GM12891 (cell line): ENCODE measurements at regions not wholly inside any gene's neighbourhood (a gene's known extent, or its start where the extent isn't known, plus 50 kb on each side); places are given as distances from the start of the nearest gene placed in this dataset.

Experiments used
- POLR2A ChIP-seq: IDR thresholded peaks from 2 replicates; pipeline ENCODE4 v1.6.1; 2011; ENCODE audit warnings: low read depth, low read length, control low read depth
- POLR2AphosphoS5 ChIP-seq: IDR thresholded peaks from 2 replicates; pipeline ENCODE4 v1.6.1; 2011; ENCODE audit warnings: low read depth, low read length, control low read depth

DNA sequence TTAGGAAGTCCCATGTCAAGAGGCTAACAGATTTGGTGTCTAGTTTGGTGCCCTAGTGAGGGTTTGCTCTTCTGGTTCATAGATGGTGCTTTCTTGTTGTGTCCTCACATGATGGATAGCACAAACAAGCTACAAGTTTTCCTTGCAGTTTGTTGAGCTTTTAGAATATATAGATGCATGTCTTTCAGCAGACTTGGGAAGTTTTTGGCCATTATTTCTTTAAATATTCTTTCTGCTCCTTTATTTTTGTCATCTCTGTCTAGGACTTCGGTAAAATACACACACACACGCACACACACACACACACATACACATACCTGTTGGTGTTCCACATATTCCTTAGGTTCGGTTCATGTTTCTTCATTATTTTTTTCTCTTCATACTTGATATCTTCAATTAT is 81.5 kb upstream of the TEX51 start:
- TF ChIP-seq POLR2A (no peak), POLR2AphosphoS5 (no peak)
